GM23338 (cell line): ENCODE measurements at regions not wholly inside any gene's neighbourhood (a gene's known extent, or its start where the extent isn't known, plus 50 kb on each side); places are given as distances from the start of the nearest gene placed in this dataset.

Experiments used
- ATAC-seq: fragments of 200-7000 bp; cut with Tn5 transposase; 3 replicates; pipeline ENCODE4 v1.9.1; 2020
- DNase-seq: peaks from one replicate; pipeline ENCODE4 v3.0.0-alpha.2; 2015; ENCODE audit warnings: low spot score
- H2AFZ ChIP-seq: fragments of 200-600 bp; sonication (generic); 2 replicates; pipeline ENCODE4 v1.8.0; 2016; ENCODE audit warnings: antibody characterized with exemption, mild to moderate bottlenecking, moderate library complexity
- H3F3A ChIP-seq: fragments of 200-600 bp; sonication (generic); replicated peaks from 2 replicates; pipeline ENCODE4 v1.8.0; 2017; ENCODE audit warnings: antibody characterized with exemption, mixed run types, low read depth
- H3K27ac ChIP-seq: fragments of 200-600 bp; sonication (generic); 2 replicates; pipeline ENCODE4 v1.6.1; 2016; ENCODE audit warnings: low read depth
- H3K27me3 ChIP-seq: fragments of 200-600 bp; sonication (generic); 2 replicates; pipeline ENCODE4 v1.8.0; 2016; ENCODE audit warnings: mild to moderate bottlenecking, mixed run types, moderate library complexity; ENCODE audit not compliant: insufficient read depth
- H3K36me3 ChIP-seq: fragments of 200-600 bp; sonication (generic); 2 replicates; pipeline ENCODE4 v1.8.0; 2016; ENCODE audit warnings: mild to moderate bottlenecking; ENCODE audit not compliant: insufficient read depth
- H3K4me1 ChIP-seq: fragments of 200-600 bp; sonication (generic); 2 replicates; pipeline ENCODE4 v1.8.0; 2016; ENCODE audit warnings: mild to moderate bottlenecking, moderate library complexity; ENCODE audit not compliant: insufficient read depth
- H3K4me2 ChIP-seq: fragments of 200-600 bp; sonication (generic); 2 replicates; pipeline ENCODE4 v1.7.1; 2017; ENCODE audit warnings: mixed run types
- H3K4me3 ChIP-seq: fragments of 200-600 bp; sonication (generic); 2 replicates; pipeline ENCODE4 v1.6.1; 2016; ENCODE audit warnings: mixed run types
- H3K79me2 ChIP-seq: fragments of 200-600 bp; sonication (generic); replicated peaks from 2 replicates; pipeline ENCODE4 v1.8.0; 2017; ENCODE audit warnings: mild to moderate bottlenecking; ENCODE audit not compliant: insufficient read depth
- H3K9me2 ChIP-seq: fragments of 200-600 bp; sonication (generic); 2 replicates; pipeline ENCODE4 v1.8.0; 2017; ENCODE audit not compliant: insufficient read depth
- H4K20me1 ChIP-seq: fragments of 200-600 bp; sonication (generic); replicated peaks from 2 replicates; pipeline ENCODE4 v1.8.0; 2017; ENCODE audit warnings: mild to moderate bottlenecking; ENCODE audit not compliant: insufficient read depth
- H3K27ac Mint-ChIP-seq: 2 replicates; pipeline ENCODE4 v1.8.0; 2020; ENCODE audit warnings: inconsistent platforms, mild to moderate bottlenecking, moderate library complexity, mixed read lengths
- H3K27me3 Mint-ChIP-seq: 3 replicates; pipeline ENCODE4 v1.8.0; 2022; ENCODE audit warnings: low read depth, mild to moderate bottlenecking, moderate library complexity, mixed read lengths, inconsistent platforms; ENCODE audit not compliant: insufficient read depth, poor library complexity
- H3K36me3 Mint-ChIP-seq: 3 replicates; pipeline ENCODE4 v1.8.0; 2021; ENCODE audit warnings: low read depth, mild to moderate bottlenecking, inconsistent platforms, moderate library complexity, mixed read lengths
- H3K4me1 Mint-ChIP-seq: 3 replicates; pipeline ENCODE4 v1.8.0; 2020; ENCODE audit warnings: mild to moderate bottlenecking, inconsistent platforms, mixed read lengths
- H3K4me3 Mint-ChIP-seq: 3 replicates; pipeline ENCODE4 v1.8.0; 2021; ENCODE audit warnings: moderate library complexity, mild to moderate bottlenecking, inconsistent platforms, mixed read lengths
- H3K9me3 Mint-ChIP-seq: 3 replicates; pipeline ENCODE4 v1.8.0; 2020; ENCODE audit warnings: moderate library complexity, mild to moderate bottlenecking, inconsistent platforms, mixed read lengths
- ETS1 ChIP-seq: IDR thresholded peaks from 2 replicates; pipeline ENCODE4 v1.6.1; 2016; ENCODE audit warnings: antibody characterized with exemption
- EZH2 ChIP-seq: fragments of 200-600 bp; sonication (generic); IDR thresholded peaks from one replicate; pipeline ENCODE4 v1.8.0; 2017; ENCODE audit warnings: antibody characterized with exemption, mild to moderate bottlenecking, low read depth; ENCODE audit not compliant: unreplicated experiment
- EZH2phosphoT487 ChIP-seq: fragments of 200-600 bp; sonication (generic); IDR thresholded peaks from one replicate; pipeline ENCODE4 v1.8.1; 2018; ENCODE audit warnings: antibody characterized with exemption; ENCODE audit not compliant: unreplicated experiment
- JUNB ChIP-seq: IDR thresholded peaks from one replicate; pipeline ENCODE4 v1.6.1; 2016; ENCODE audit warnings: antibody characterized with exemption; ENCODE audit not compliant: unreplicated experiment
- POLR2AphosphoS5 ChIP-seq: IDR thresholded peaks from 2 replicates; pipeline ENCODE4 v1.6.1; 2016; ENCODE audit warnings: antibody characterized with exemption, low read depth
- REST ChIP-seq: IDR thresholded peaks from one replicate; pipeline ENCODE4 v1.6.1; 2018; ENCODE audit warnings: antibody characterized with exemption; ENCODE audit not compliant: unreplicated experiment
- STAT1 ChIP-seq: IDR thresholded peaks from one replicate; pipeline ENCODE4 v1.6.1; 2016; ENCODE audit warnings: antibody characterized with exemption; ENCODE audit not compliant: unreplicated experiment
- ZNF114 ChIP-seq: fragments of 250-450 bp; sonication (Bioruptor Pico); IDR thresholded peaks from 2 replicates; pipeline ENCODE4 v1.5.0; 2020; ENCODE audit warnings: mild to moderate bottlenecking, moderate library complexity
- ZNF331 ChIP-seq: fragments of 250-450 bp; sonication (Bioruptor Pico); IDR thresholded peaks from 2 replicates; pipeline ENCODE4 v1.5.0; 2020; ENCODE audit warnings: low read depth, mild to moderate bottlenecking, moderate library complexity
- ZNF462 ChIP-seq: fragments of 250-450 bp; sonication (Bioruptor Pico); IDR thresholded peaks from 2 replicates; pipeline ENCODE4 v1.5.0; 2020; ENCODE audit warnings: mild to moderate bottlenecking, moderate library complexity

GRCh38 chr2:173773076-173773475, 192.1 kb downstream of the SP3 start:
- DNase-seq (no peak), ATAC-seq (no peak)
- no peak overlapping the region for H3K27ac Mint-ChIP-seq
- Histone ChIP-seq H3K79me2 (no peaks in the 10 kb centered on the region), H3F3A (no peaks in the 10 kb centered on the region), H3K36me3 (no peaks in the 10 kb centered on the region), H3K9me2 (peaks cover 15% of the 10 kb centered on the region), H3K4me1 (no peaks in the 10 kb centered on the region), H2AFZ (no peak overlapping the region), H3K27me3 (no peaks in the 10 kb centered on the region), H3K4me2 (no peak overlapping the region), H3K4me3 (no peak overlapping the region), H4K20me1 (no peaks in the 10 kb centered on the region), H3K27ac (no peak overlapping the region)
- no peaks in the 10 kb centered on the region; the same call in 2 of the 3 replicates for H3K9me3 Mint-ChIP-seq
- no peaks in the 10 kb centered on the region for H3K36me3 Mint-ChIP-seq
- TF ChIP-seq ZNF114 (CRISPR knock-in tag) (no peak), ZNF462 (CRISPR knock-in tag) (no peak), STAT1 (no peak), REST (no peak), ETS1 (no peak), POLR2AphosphoS5 (no peak), JUNB (no peak), ZNF331 (CRISPR knock-in tag) (no peak), EZH2 (no peak), EZH2phosphoT487 (no peak)
- H3K4me3 Mint-ChIP-seq = no peak overlapping the region
- H3K4me1 Mint-ChIP-seq = peaks cover 13% of the 10 kb centered on the region
- H3K27me3 Mint-ChIP-seq = peaks cover 3% of the 10 kb centered on the region
